Spleen (tissue), 7 donors: ENCODE measurements at regions not wholly inside any gene's neighbourhood (a gene's known extent, or its start where the extent isn't known, plus 50 kb on each side); places are given as distances from the start of the nearest gene placed in this dataset.

Source experiments
- CTCF ChIP-seq, 11 experiments: fragments of 200-600 bp in 7 of 11; fragments of 450-650 bp in 4 of 11; sonication (generic) in 4 of 11; IDR thresholded peaks in 8 of 11; conservative IDR thresholded peaks in 3 of 11; 1 replicate in 7 of 11; 2 replicates in 4 of 11; pipeline versions ENCODE4 v1.4.0 to v1.8.0; 2016 to 2021; ENCODE audit warnings: antibody characterized with exemption in 11 of 11, inconsistent platforms in 4 of 11, mild to moderate bottlenecking in 1 of 11
- POLR2A ChIP-seq, 3 donors: fragments of 450-650 bp; IDR thresholded peaks; one replicate each; pipeline ENCODE4 v1.5.1; 2017; ENCODE audit warnings: antibody characterized with exemption in 3 of 3, mild to moderate bottlenecking in 1 of 3
- POLR2AphosphoS5 ChIP-seq, 3 donors: sonication (generic); formaldehyde crosslinking; IDR thresholded peaks; one replicate each; pipeline ENCODE4 v1.5.1; 2017; ENCODE audit warnings: antibody characterized with exemption in 3 of 3
- donor health status: DM: no; HTN: no; CAD: no; lungs with moderate emphysema.
- donor health status: DM: no; HTN: no; CAD: no.
- donor health status: DM: no; HTN: no; CAD: no.

DNA sequence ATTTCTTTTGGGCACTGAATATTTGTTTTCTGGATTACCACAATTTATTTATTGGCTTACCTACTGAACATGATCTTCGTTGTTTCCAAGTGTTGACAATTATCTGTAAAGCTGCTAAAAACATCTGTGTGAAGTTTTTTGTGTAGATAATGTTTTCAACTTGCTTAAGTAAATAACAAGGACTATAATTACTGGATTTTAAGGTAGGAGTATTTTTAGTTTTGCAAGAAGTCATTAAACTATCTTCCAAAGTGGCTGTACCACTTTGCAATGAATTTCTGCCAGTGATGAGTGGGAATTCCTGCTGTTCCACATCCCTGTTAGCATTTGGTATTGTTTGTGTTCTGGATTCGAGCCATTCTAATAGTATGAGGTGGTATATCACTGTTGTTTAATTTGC, 702.2 kb downstream of the MECOM start:
- TF ChIP-seq CTCF (IDR thresholded peaks at IDR 0.05 in 8 of 11, conservative IDR thresholded peaks at IDR 0.05 in 3 of 11), result no peak
- no peak for TF ChIP-seq POLR2A (IDR thresholded peaks at IDR 0.05)
- no peak for TF ChIP-seq POLR2AphosphoS5 (IDR thresholded peaks at IDR 0.05)
